ENCODE measurements at regions not wholly inside any gene's neighbourhood (a gene's known extent, or its start where the extent isn't known, plus 50 kb on each side); places are given as distances from the start of the nearest gene placed in this dataset.

DNA sequence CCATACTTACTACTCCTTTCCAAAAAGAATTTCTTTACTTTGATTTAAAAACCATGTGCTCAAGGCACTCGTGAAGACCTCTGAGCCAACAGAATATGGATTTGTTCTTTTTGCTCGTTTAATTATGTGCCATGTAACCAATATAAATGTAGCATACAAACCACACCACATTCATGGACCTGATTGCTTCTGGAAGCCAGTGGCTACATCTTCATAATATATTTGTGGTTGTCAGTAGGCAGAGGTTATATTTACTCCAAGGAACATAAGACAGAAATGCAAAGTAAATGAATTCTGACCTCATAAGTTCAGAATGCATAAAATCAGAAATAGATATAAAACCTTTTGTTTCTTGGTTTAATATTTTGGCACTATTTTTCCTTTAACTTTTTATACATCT, 373.0 kb downstream of the HDGFL1 start:
- 65 to 76% methylated on average over 2 of the region's 2 CpGs for WGBS, 2 donors
- Histone ChIP-seq H3K9me3 (no peaks in the 10 kb centered on the region), H3K27me3 (no peaks in the 10 kb centered on the region), H3K4me3 (replicated peaks in 1 of 3) (no peak overlapping the region), H3K36me3 (no peaks in the 10 kb centered on the region), H3K4me1 (no peaks in the 10 kb centered on the region), H3K27ac (no peak overlapping the region)
- intact Hi-C loops (cut with DNase I) = no loop called here
- no peak for DNase-seq
- TF ChIP-seq POLR2A (IDR thresholded peaks at IDR 0.05) = no peak
- TF ChIP-seq, protein P1, sequence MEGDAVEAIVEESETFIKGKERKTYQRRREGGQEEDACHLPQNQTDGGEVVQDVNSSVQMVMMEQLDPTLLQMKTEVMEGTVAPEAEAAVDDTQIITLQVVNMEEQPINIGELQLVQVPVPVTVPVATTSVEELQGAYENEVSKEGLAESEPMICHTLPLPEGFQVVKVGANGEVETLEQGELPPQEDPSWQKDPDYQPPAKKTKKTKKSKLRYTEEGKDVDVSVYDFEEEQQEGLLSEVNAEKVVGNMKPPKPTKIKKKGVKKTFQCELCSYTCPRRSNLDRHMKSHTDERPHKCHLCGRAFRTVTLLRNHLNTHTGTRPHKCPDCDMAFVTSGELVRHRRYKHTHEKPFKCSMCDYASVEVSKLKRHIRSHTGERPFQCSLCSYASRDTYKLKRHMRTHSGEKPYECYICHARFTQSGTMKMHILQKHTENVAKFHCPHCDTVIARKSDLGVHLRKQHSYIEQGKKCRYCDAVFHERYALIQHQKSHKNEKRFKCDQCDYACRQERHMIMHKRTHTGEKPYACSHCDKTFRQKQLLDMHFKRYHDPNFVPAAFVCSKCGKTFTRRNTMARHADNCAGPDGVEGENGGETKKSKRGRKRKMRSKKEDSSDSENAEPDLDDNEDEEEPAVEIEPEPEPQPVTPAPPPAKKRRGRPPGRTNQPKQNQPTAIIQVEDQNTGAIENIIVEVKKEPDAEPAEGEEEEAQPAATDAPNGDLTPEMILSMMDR (IDR thresholded peaks at IDR 0.05) = no peak

DNA sequence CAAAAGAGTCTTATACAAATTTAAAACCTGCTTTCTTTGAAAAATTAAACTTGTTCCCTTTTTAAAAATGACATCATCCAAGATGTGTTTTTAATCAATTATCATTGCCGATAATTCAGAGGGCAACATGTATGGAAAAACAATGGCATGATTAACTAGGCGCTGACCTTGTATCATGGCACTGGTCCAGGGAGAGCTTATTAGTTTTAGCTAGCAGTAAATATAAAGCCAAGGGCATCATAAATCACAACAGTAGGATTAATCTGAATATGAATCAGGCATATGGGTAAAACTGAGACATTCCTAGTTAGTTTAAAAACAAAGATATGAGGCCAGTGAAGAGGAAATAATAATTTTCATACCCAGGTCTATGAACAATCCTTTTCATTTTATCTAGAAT, 374.0 kb downstream of the HDGFL1 start:
- WGBS, 2 donors = 90 to 93% methylated on average over 2 of the region's 2 CpGs
- TF ChIP-seq POLR2A (IDR thresholded peaks at IDR 0.05) = no peak
- TF ChIP-seq, protein P1 (IDR thresholded peaks at IDR 0.05) = no peak
- Histone ChIP-seq H3K36me3 (no peaks in the 10 kb centered on the region), H3K27ac (no peak overlapping the region), H3K27me3 (no peaks in the 10 kb centered on the region), H3K9me3 (no peaks in the 10 kb centered on the region), H3K4me1 (no peaks in the 10 kb centered on the region), H3K4me3 (replicated peaks in 1 of 3) (no peak overlapping the region)
- no peak for DNase-seq
- intact Hi-C loops (cut with DNase I) = no loop called here

DNA sequence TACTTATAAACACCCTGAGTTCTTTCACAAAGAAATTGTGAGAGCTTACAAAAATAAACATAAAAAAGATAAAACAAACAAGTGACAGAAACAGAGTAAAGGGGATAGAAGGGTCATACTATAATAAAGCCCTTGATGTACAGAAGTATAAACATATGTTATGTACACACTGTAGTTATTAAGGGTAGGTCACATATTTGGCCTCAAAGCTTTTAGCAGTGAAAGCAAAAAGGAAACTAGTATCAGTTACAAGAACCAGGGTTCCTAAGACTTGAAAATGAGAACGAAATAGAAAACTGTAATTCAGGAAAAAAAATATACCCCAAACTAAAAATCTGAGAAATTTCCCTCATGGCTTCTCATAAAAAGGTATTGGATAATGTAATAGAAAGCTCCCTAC, 380.6 kb downstream of the HDGFL1 start:
- intact Hi-C loops (cut with DNase I) = no loop called here
- WGBS, 2 donors = 89 to 92% methylated on average over 1 of the region's 1 CpG
- no peak overlapping the region for H3K4me3 ChIP-seq (replicated peaks in 1 of 3)
- no peak overlapping the region for H3K27ac ChIP-seq
- no peaks in the 10 kb centered on the region for H3K9me3 ChIP-seq
- DNase-seq = no peak
- no peaks in the 10 kb centered on the region for H3K36me3 ChIP-seq
- H3K4me1 ChIP-seq = peaks cover 5 to 11% of the 10 kb centered on the region in 2 donors
- TF ChIP-seq, protein P1 (IDR thresholded peaks at IDR 0.05) = no peak
- no peak for TF ChIP-seq POLR2A (IDR thresholded peaks at IDR 0.05)
- no peaks in the 10 kb centered on the region for H3K27me3 ChIP-seq

DNA sequence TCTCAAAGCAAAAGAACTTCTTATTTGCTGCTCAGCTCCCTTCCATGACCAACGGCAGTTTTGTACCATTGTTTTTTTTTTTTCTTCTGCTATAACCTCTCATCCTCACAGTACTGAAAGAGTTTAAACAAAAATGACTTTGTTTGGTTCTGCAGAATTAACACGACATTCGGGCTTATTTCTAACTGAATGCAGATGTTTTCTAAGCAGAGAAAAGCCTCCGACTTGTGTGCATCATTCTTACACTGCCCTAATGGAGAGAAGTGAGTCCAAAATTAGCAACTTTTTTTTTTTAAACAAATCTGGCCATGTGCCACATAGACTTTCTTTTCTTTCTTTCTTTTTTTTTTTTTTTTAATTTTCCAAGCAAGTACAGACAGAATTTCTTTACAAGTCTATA, 382.7 kb downstream of the HDGFL1 start:
- no peak for TF ChIP-seq POLR2A (IDR thresholded peaks at IDR 0.05)
- TF ChIP-seq, protein P1 (IDR thresholded peaks at IDR 0.05) = no peak
- Histone ChIP-seq H3K36me3 (no peaks in the 10 kb centered on the region), H3K9me3 (no peaks in the 10 kb centered on the region), H3K4me3 (replicated peaks in 1 of 3) (no peak overlapping the region), H3K27ac (no peak overlapping the region), H3K27me3 (no peaks in the 10 kb centered on the region), H3K4me1 (peaks cover 22 to 26% of the 10 kb centered on the region in 2 donors)
- intact Hi-C loops (cut with DNase I) = no loop called here
- no peak for DNase-seq
- 52% methylated on average over 4 of the region's 4 CpGs for WGBS, 2 donors

DNA sequence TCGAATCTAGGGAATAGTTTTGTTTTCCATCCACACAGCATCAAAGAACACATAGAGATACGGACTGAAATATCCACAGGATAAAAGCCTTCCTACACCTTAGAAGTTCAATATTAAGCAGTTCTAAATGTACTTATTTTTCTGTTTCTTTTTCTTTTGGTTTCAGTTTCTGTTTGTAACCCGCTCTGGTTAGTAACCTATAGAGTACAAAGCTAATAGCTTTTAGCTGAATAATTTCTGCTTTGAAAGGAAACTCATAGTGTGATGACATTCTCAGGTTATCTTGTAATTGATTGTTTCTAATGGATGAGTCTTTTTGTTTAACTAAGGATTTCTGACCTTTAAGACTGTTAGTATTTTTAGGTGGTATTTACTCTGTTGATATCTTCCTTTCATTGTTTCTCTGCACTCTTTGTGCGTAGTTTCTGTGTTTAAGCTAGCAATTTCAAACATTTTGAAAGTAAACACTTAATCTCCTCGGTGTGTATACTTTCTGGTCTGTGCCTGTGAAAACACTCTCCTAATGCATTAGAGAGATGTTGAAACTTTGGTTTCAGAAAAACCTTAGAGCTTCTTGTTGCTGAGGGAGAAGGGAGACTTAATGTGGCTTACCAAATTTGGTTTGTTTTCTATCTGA, 385.5 kb downstream of the HDGFL1 start:
- Histone ChIP-seq H3K27ac (peak overlapping the region; percentile 33 to 83 (median 59)), H3K36me3 (no peaks in the 10 kb centered on the region), H3K4me3 (replicated peaks in 1 of 3) (no peak overlapping the region), H3K4me1 (peaks cover 25 to 26% of the 10 kb centered on the region in 2 donors), H3K27me3 (no peaks in the 10 kb centered on the region), H3K9me3 (no peaks in the 10 kb centered on the region)
- intact Hi-C loops (cut with DNase I) = no loop called here
- no peak for DNase-seq
- WGBS, 2 donors = 15% methylated on average over 5 of the region's 5 CpGs
- no peak for TF ChIP-seq POLR2A (IDR thresholded peaks at IDR 0.05)
- TF ChIP-seq, protein P1 (IDR thresholded peaks at IDR 0.05) = no peak

All from thyroid gland (tissue), 4 donors.